GM12892 (cell line): ENCODE measurements at regions not wholly inside any gene's neighbourhood (a gene's known extent, or its start where the extent isn't known, plus 50 kb on each side); places are given as distances from the start of the nearest gene placed in this dataset.

Experiments used
- POLR2A ChIP-seq: IDR thresholded peaks from 2 replicates; pipeline ENCODE4 v1.6.1; 2011; ENCODE audit warnings: low read depth, low read length, control low read depth
- POLR2AphosphoS5 ChIP-seq: IDR thresholded peaks from 2 replicates; pipeline ENCODE4 v1.6.1; 2011; ENCODE audit warnings: low read depth, low read length, control low read depth
- TAF1 ChIP-seq: IDR thresholded peaks from 2 replicates; pipeline ENCODE4 v1.6.1; 2011; ENCODE audit warnings: low read depth, mild to moderate bottlenecking, control low read depth, low read length, borderline replicate concordance

GRCh38 chr7:52700349-52700748 lies 335.1 kb upstream of the POM121L12 start:
- TF ChIP-seq TAF1, result no peak
- TF ChIP-seq POLR2A, result no peak
- TF ChIP-seq POLR2AphosphoS5, result no peak
